Ovary (tissue), 7 donors: ENCODE measurements at regions not wholly inside any gene's neighbourhood (a gene's known extent, or its start where the extent isn't known, plus 50 kb on each side); places are given as distances from the start of the nearest gene placed in this dataset.

Experiments used
- DNase-seq, 5 donors: peaks; one replicate each; pipeline ENCODE4 v3.0.0-alpha.2; 2019 to 2020
- H3K27ac ChIP-seq, 2 donors: fragments of 200-600 bp; one replicate each; pipeline versions ENCODE4 v1.5.1 to v1.8.0; 2019 to 2022
- H3K27me3 ChIP-seq: fragments of 200-600 bp; one replicate; pipeline ENCODE4 v1.8.0; 2022
- H3K36me3 ChIP-seq: fragments of 200-600 bp; sonication (generic); one replicate; pipeline ENCODE4 v1.5.1; 2019
- H3K4me1 ChIP-seq: one replicate; pipeline ENCODE4 v1.8.1; 2013; ENCODE audit warnings: mild to moderate bottlenecking, moderate library complexity; ENCODE audit not compliant: insufficient read depth
- H3K4me3 ChIP-seq: fragments of 200-600 bp; sonication (generic); one replicate; pipeline ENCODE4 v1.5.1; 2017
- H3K9me3 ChIP-seq, 2 donors: fragments of 200-600 bp in 1 of 2; sonication (generic) in 1 of 2; one replicate each; pipeline versions ENCODE4 v1.5.1 to v1.8.1; 2013 to 2019; ENCODE audit warnings: mild to moderate bottlenecking in 1 of 2, moderate library complexity in 1 of 2
- EP300 ChIP-seq: sonication (generic); formaldehyde crosslinking; IDR thresholded peaks from one replicate; pipeline ENCODE4 v1.6.1; 2017; ENCODE audit warnings: antibody characterized with exemption
- POLR2A ChIP-seq: fragments of 450-650 bp; IDR thresholded peaks from one replicate; pipeline ENCODE4 v1.6.1; 2017; ENCODE audit warnings: antibody characterized with exemption, mild to moderate bottlenecking, moderate library complexity
- WGBS, 3 donors: extraction: QIAGEN DNeasy Blood & Tissue Kit in 1 of 3; methylation state at CpG; one replicate each; pipeline versions ENCODE4 v1.1.5 to v1.1.7; 2013 to 2017; 5-methylcytosine and 5-hydroxymethylcytosine counted together
- intact Hi-C, 4 donors: fragments of 100-400 bp; cut with DNase I; formaldehyde crosslinking; loops; one replicate each; pipeline versions ENCODE4 v1.11.0 to v1.15.1; 2022 to 2023
- TF ChIP-seq, protein P1 (sequence below), 3 donors: fragments of 450-650 bp in 2 of 3; fragments of 200-600 bp in 1 of 3; IDR thresholded peaks; one replicate each; pipeline versions ENCODE4 v1.5.1 to v1.8.0; 2016 to 2022; ENCODE audit warnings: antibody characterized with exemption in 3 of 3, mild to moderate bottlenecking in 1 of 3
- donor health status: DM: no; HTN: no; CAD: no; lungs with moderate emphysema.
- donor health status: DM: no; HTN: no; CAD: no.
- donor health status: Bipolar disorder and iron deficiency.
- donor health status: DM: no; HTN: no; CAD: no.
- donor health status: DM: yes; HTN: yes; CAD: no.

DNA sequence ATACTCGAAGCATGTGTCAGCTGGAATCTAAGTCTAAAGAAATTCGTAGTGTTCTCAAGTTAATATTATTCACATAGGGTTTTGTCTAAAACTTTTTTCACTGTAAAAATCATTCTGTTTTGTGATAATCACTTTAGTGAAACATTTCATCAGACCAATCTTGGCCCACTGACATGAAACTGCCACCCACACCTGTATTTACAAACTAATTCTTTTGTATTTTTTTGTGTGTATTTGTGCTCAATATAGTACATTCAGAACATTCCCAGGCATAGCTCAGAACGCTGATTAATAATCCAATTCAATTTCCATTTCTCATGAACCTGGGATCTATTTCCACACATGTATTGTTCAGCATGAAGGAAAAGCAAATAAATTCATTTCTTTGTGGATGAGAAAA is 191.7 kb downstream of the RASSF9 start:
- Histone ChIP-seq H3K4me3 (no peak overlapping the region), H3K9me3 (no peaks in the 10 kb centered on the region), H3K4me1 (no peaks in the 10 kb centered on the region), H3K27ac (no peak overlapping the region), H3K36me3 (no peaks in the 10 kb centered on the region), H3K27me3 (no peaks in the 10 kb centered on the region)
- 63 to 77% (median 74%) methylated on average over 3 of the region's 3 CpGs for WGBS, 3 donors
- DNase-seq, result no peak
- TF ChIP-seq POLR2A (no peak), EP300 (no peak)
- TF ChIP-seq, protein P1, sequence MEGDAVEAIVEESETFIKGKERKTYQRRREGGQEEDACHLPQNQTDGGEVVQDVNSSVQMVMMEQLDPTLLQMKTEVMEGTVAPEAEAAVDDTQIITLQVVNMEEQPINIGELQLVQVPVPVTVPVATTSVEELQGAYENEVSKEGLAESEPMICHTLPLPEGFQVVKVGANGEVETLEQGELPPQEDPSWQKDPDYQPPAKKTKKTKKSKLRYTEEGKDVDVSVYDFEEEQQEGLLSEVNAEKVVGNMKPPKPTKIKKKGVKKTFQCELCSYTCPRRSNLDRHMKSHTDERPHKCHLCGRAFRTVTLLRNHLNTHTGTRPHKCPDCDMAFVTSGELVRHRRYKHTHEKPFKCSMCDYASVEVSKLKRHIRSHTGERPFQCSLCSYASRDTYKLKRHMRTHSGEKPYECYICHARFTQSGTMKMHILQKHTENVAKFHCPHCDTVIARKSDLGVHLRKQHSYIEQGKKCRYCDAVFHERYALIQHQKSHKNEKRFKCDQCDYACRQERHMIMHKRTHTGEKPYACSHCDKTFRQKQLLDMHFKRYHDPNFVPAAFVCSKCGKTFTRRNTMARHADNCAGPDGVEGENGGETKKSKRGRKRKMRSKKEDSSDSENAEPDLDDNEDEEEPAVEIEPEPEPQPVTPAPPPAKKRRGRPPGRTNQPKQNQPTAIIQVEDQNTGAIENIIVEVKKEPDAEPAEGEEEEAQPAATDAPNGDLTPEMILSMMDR (IDR thresholded peaks at IDR 0.05), result no peak
- intact Hi-C loops, result no loop called here

DNA sequence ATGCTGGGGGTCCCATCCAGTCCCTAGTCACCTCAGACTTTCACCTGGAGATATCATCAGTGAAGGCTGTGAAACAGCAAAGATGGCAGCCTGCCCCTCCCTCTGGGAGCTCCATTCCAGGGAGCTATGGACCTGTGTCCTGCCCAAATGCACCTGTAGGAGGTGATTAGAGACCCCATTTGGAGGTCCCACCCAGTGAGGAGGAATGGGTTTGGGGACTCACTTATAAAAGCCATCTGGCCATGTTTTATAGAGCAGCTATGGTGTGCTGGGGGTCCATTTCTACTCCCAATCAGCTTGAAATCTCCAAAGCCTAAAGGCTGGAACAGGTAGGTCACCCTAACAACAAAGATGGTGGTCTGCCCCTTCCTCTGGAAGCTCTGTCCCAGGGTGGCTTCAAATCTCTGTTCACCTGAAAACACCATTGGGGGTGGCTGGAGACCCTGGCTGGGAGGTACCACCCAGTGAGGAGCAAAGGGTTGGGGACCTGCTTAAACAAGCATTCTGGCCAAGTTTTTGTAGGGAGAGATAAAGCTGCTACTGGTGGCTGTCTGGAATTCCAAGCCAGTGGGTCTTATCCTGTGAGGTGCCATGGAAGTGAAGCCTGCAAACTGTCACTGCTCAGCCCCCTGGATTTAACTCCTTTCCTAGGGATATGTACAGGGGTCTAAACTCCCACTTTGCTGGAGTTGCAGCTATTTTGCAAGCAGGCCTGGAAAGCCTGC is 182.3 kb downstream of the RASSF9 start:
- no peak overlapping the region for H3K4me3 ChIP-seq
- H3K9me3 ChIP-seq, result no peaks in the 10 kb centered on the region
- TF ChIP-seq, protein P1 (IDR thresholded peaks at IDR 0.05), result no peak
- TF ChIP-seq EP300 (no peak), POLR2A (no peak)
- H3K27me3 ChIP-seq, result no peaks in the 10 kb centered on the region
- no peak overlapping the region for H3K27ac ChIP-seq
- H3K4me1 ChIP-seq, result no peaks in the 10 kb centered on the region
- intact Hi-C loops, result no loop called here
- no peaks in the 10 kb centered on the region for H3K36me3 ChIP-seq
- no peak for DNase-seq

DNA sequence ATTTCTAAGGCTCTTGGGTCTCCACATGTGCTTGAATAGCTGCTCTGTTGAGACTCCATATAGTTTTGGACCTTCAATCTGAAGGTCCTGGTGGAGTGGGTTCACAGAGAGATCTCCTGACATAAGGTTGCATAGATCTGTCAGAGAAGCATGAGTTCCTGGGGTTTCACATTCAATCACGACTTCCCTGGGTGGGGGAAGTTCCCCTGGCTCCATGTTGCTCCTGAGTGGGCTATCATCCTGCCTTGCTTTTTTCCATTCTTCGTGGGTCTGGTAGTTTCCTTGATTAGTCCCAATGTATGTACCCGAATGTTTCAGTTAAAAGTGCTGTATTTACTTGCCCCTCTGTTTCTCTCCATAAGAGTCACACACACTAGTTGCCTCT is 181.8 kb downstream of the RASSF9 start:
- no peak for TF ChIP-seq POLR2A
- no peak for TF ChIP-seq EP300
- TF ChIP-seq, protein P1 (IDR thresholded peaks at IDR 0.05), result no peak
- Histone ChIP-seq H3K27ac (no peak overlapping the region), H3K4me1 (no peaks in the 10 kb centered on the region), H3K27me3 (no peaks in the 10 kb centered on the region), H3K4me3 (no peak overlapping the region), H3K36me3 (no peaks in the 10 kb centered on the region), H3K9me3 (no peaks in the 10 kb centered on the region)
- DNase-seq, result no peak
- WGBS, 3 donors, result 76 to 77% (median 76%) methylated on average over 3 of the region's 3 CpGs
- intact Hi-C loops, result no loop called here

DNA sequence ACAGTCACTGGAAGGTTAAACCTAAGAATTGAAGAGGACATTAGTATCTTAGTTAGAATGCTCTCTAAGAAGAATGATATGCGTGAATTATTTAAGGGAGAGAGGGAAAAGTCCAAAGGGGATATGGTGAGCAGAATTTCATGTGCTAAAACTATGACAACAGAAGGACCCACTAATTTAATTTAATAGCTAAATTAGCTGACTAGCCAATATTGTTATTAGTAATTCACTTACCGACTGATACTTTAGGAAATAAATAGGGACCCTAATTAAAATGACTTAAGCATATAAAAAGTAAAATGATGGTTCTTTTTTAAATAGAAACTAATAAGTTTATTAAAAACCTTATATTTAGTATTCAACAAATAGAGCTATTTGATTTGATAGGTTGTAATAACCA is 179.6 kb downstream of the RASSF9 start:
- intact Hi-C loops, result no loop called here
- no peaks in the 10 kb centered on the region for H3K27me3 ChIP-seq
- H3K27ac ChIP-seq, result no peak overlapping the region
- 85 to 94% (median 87%) methylated on average over 2 of the region's 2 CpGs for WGBS, 3 donors
- no peaks in the 10 kb centered on the region for H3K36me3 ChIP-seq
- no peaks in the 10 kb centered on the region for H3K4me1 ChIP-seq
- no peak for DNase-seq
- no peak overlapping the region for H3K4me3 ChIP-seq
- TF ChIP-seq EP300, result no peak
- no peak for TF ChIP-seq POLR2A
- TF ChIP-seq, protein P1 (IDR thresholded peaks at IDR 0.05), result no peak
- H3K9me3 ChIP-seq, result no peaks in the 10 kb centered on the region
